ENCODE measurements at regions not wholly inside any gene's neighbourhood (a gene's known extent, or its start where the extent isn't known, plus 50 kb on each side); places are given as distances from the start of the nearest gene placed in this dataset.

DNA sequence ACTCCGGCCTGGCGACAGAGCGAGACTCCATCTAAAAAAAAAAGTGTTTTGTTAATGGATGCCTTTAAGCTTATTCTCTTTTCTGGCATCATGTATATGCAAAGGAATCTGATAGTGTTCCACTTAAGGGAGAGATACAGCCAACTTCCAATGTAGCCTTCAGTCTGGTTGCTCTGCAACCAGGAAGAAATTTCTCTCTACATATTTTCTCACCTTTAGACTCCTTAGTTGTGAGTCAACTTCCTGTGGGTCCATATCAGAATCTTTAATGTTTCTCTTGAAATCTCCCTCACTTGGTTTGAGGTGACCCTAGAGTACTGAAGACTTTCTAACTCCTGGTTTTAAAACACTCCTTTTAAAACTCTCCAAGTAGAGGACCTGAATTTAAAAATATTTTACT lies 340.4 kb downstream of the SLC6A15 start:
- Histone ChIP-seq H3K79me2 (ENCODE audit: insufficient read depth, low read length) (no peaks in the 10 kb centered on the region), H3K4me3 (replicated peaks in 1 of 3; ENCODE audit: low read depth in 2 of 3, low read length in 3 of 3) (no peak overlapping the region), H3K9me3 (replicated peaks in 1 of 2; ENCODE audit: control insufficient read depth in 1 of 2, insufficient read depth in 1 of 2, low read length in 2 of 2) (peaks cover 6 to 10% of the 10 kb centered on the region in 2 donors), H4K20me1 (ENCODE audit: insufficient read depth, low read length) (no peaks in the 10 kb centered on the region), H3K36me3 (replicated peaks in 1 of 2; ENCODE audit: control insufficient read depth in 1 of 2, insufficient read depth in 2 of 2, low read length in 2 of 2) (no peaks in the 10 kb centered on the region), H2AFZ (ENCODE audit: insufficient read depth, low read depth, low read length, poor library complexity, severe bottlenecking) (no peak overlapping the region), H3K4me2 (replicated peaks; ENCODE audit: extremely low read depth, low read length, poor library complexity, severe bottlenecking) (no peak overlapping the region), H3K4me1 (ENCODE audit: control insufficient read depth in 1 of 2, insufficient read depth in 2 of 2, low read length in 2 of 2) (no peaks in the 10 kb centered on the region), H3K27me3 (ENCODE audit: control insufficient read depth in 2 of 2, insufficient read depth in 2 of 2, low read length in 2 of 2) (no peaks in the 10 kb centered on the region), H3K9ac (ENCODE audit: insufficient read depth, low read length, poor library complexity, severe bottlenecking) (no peak overlapping the region), H3K27ac (ENCODE audit: low read depth in 1 of 2, low read length in 2 of 2) (no peak overlapping the region)
- no peaks in the 10 kb centered on the region for H3K36me3 Mint-ChIP-seq
- intact Hi-C loops (cut with micrococcal nuclease), result no loop called here
- WGBS (ENCODE audit: insufficient coverage), result no CpG with 5 or more reads among the region's 3 CpGs
- no peak overlapping the region for H3K4me3 Mint-ChIP-seq
- H3K27me3 Mint-ChIP-seq (ENCODE audit: low read depth in 3 of 3), result peaks cover 0 to 2% (median 0%) of the 10 kb centered on the region in 3 donors
- no peak for DNase-seq
- no peak for TF ChIP-seq CTCF (IDR thresholded peaks at IDR 0.05)
- H3K9me3 Mint-ChIP-seq, result peaks cover 2 to 12% (median 3%) of the 10 kb centered on the region in 7 donors
- no peak overlapping the region for H3K27ac Mint-ChIP-seq
- no peaks in the 10 kb centered on the region for H3K4me1 Mint-ChIP-seq

DNA sequence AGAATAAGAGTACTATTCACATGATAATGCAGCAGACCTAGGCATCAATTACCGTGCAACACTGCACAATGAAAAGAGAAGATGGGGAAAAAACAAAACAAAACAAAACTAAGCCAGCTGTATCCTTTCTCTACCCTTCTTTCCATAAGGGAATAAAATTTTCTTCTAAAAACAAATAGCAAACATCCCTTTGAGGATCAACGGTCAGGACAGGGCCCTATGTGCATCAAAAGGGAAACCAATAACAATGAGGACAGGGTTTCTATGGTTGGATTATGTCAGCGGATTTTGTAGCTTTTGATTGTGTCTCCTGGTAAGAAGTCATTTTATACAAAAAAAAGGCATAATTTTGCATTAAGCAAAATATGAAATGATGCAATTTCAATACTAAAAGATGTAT lies 350.3 kb downstream of the SLC6A15 start:
- Histone ChIP-seq H2AFZ (ENCODE audit: insufficient read depth, low read depth, low read length, poor library complexity, severe bottlenecking) (no peak overlapping the region), H3K9ac (ENCODE audit: insufficient read depth, low read length, poor library complexity, severe bottlenecking) (no peak overlapping the region), H3K4me3 (replicated peaks in 1 of 3; ENCODE audit: low read depth in 2 of 3, low read length in 3 of 3) (no peak overlapping the region), H3K79me2 (ENCODE audit: insufficient read depth, low read length) (no peaks in the 10 kb centered on the region), H4K20me1 (ENCODE audit: insufficient read depth, low read length) (no peaks in the 10 kb centered on the region), H3K27ac (ENCODE audit: low read depth in 1 of 2, low read length in 2 of 2) (no peak overlapping the region), H3K4me1 (ENCODE audit: control insufficient read depth in 1 of 2, insufficient read depth in 2 of 2, low read length in 2 of 2) (no peaks in the 10 kb centered on the region), H3K9me3 (replicated peaks in 1 of 2; ENCODE audit: control insufficient read depth in 1 of 2, insufficient read depth in 1 of 2, low read length in 2 of 2) (peaks cover 0 to 2% of the 10 kb centered on the region in 2 donors), H3K27me3 (ENCODE audit: control insufficient read depth in 2 of 2, insufficient read depth in 2 of 2, low read length in 2 of 2) (no peaks in the 10 kb centered on the region), H3K36me3 (replicated peaks in 1 of 2; ENCODE audit: control insufficient read depth in 1 of 2, insufficient read depth in 2 of 2, low read length in 2 of 2) (no peaks in the 10 kb centered on the region), H3K4me2 (replicated peaks; ENCODE audit: extremely low read depth, low read length, poor library complexity, severe bottlenecking) (no peak overlapping the region)
- peaks cover 0 to 7% (median 0%) of the 10 kb centered on the region in 7 donors for H3K9me3 Mint-ChIP-seq
- no peaks in the 10 kb centered on the region for H3K27me3 Mint-ChIP-seq (ENCODE audit: low read depth in 3 of 3)
- H3K4me3 Mint-ChIP-seq, result no peak overlapping the region
- TF ChIP-seq CTCF (IDR thresholded peaks at IDR 0.05), result no peak
- WGBS (ENCODE audit: insufficient coverage), result no CpG with 5 or more reads among the region's 3 CpGs
- no peak overlapping the region for H3K27ac Mint-ChIP-seq
- H3K36me3 Mint-ChIP-seq, result no peaks in the 10 kb centered on the region
- intact Hi-C loops (cut with micrococcal nuclease), result no loop called here
- DNase-seq, result no peak
- H3K4me1 Mint-ChIP-seq, result no peaks in the 10 kb centered on the region

Data from CD14-positive monocyte (primary cell).